OCI-LY3 (cell line): ENCODE measurements at regions not wholly inside any gene's neighbourhood (a gene's known extent, or its start where the extent isn't known, plus 50 kb on each side); places are given as distances from the start of the nearest gene placed in this dataset.

Source experiments
- EZH2phosphoT487 ChIP-seq: fragments of 200-600 bp; shearing (Covaris generic); IDR thresholded peaks from 2 replicates; pipeline ENCODE4 v1.6.1; 2018; ENCODE audit warnings: antibody characterized with exemption, mixed run types, low read depth
- TF ChIP-seq, protein P1 (sequence below): fragments of 200-600, 300-600 bp; sonication (generic); IDR thresholded peaks from 2 replicates; pipeline ENCODE4 v1.5.1; 2014; ENCODE audit warnings: antibody characterized with exemption, low read length, low read depth

DNA sequence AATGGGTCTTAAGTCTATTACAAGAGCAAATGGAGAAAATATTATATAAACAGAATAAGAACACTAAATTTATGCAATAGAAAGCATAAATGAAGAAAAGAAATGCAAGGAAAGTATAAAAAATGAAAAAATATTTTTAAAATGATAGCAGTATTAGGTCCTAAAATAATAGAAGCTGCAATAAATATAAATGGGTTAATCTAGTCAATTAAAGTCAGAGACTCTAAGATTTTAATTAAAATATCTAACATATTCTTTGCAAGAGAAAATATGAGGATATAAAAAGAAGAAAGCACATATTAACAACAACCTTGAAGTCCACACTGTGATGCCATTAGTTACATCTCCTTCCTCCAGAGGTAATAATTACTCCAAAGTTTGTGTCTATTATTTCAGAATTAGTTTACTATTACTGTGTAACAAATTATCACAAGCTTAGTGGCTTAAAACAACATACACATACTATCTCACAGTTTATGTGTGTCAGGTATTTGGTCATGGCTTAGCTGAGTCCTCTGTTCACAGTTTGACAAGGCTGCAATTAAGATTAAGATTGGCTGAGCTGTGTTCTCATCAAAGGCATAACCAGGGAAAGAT is 174.9 kb downstream of the NAA11 start:
- TF ChIP-seq, protein P1, sequence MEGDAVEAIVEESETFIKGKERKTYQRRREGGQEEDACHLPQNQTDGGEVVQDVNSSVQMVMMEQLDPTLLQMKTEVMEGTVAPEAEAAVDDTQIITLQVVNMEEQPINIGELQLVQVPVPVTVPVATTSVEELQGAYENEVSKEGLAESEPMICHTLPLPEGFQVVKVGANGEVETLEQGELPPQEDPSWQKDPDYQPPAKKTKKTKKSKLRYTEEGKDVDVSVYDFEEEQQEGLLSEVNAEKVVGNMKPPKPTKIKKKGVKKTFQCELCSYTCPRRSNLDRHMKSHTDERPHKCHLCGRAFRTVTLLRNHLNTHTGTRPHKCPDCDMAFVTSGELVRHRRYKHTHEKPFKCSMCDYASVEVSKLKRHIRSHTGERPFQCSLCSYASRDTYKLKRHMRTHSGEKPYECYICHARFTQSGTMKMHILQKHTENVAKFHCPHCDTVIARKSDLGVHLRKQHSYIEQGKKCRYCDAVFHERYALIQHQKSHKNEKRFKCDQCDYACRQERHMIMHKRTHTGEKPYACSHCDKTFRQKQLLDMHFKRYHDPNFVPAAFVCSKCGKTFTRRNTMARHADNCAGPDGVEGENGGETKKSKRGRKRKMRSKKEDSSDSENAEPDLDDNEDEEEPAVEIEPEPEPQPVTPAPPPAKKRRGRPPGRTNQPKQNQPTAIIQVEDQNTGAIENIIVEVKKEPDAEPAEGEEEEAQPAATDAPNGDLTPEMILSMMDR, result no peak
- TF ChIP-seq EZH2phosphoT487, result no peak
